Renal cortical epithelial cell (primary cell): ENCODE measurements at regions not wholly inside any gene's neighbourhood (a gene's known extent, or its start where the extent isn't known, plus 50 kb on each side); places are given as distances from the start of the nearest gene placed in this dataset.

Source experiments
- DNase-seq: peaks from one replicate; pipeline ENCODE4 v3.0.0-alpha.2; 2011; ENCODE audit warnings: low read depth

GRCh38 chr18:7482342-7482741 lies 84.8 kb upstream of the PTPRM start:
- no peak for DNase-seq

DNA sequence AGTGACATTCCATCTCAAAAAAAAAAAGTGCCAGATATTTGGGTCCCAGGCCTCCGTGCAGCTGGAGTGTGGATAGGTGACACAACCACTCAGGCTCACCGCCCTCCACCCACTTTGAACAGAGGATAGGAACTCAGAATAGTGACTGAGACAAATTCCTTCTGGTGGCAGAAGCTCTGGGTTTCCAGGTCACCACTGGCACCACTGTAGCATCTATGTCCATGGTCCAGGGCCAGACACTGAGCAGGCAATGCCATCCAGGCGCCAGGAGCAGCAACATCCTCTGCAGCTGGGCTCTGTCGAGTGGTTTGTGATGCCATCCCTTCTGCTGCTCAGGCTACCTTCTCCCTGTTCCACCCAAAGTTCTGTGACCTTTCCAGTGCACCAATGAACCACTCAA lies 81.5 kb upstream of the PTPRM start:
- DNase-seq, result no peak

DNA sequence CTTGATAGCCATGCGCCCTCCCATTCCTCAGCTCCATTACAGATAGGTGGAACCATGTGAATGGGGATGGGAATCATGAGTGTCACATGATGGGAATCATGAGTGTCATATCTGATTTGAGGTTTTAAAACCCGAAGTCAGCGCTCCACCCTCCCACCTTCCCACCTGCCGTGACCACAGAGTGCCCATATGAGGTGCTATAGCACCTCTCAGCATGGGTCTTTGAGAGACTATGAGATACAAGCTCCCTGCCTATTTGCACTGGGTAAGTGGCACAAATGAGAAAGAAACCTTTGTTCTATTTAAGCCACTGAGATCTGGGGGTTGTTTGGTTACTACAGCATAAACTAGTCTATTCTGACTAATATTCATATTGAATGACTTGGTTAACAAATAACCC lies 78.5 kb upstream of the PTPRM start:
- peak; percentile 12 for DNase-seq

GRCh38 chr18:7490104-7490503 lies 77.0 kb upstream of the PTPRM start:
- no peak for DNase-seq

- DNase-seq, result no peak
Observed at GRCh38 chr18:7492385-7492784, 74.7 kb upstream of the PTPRM start.

DNA sequence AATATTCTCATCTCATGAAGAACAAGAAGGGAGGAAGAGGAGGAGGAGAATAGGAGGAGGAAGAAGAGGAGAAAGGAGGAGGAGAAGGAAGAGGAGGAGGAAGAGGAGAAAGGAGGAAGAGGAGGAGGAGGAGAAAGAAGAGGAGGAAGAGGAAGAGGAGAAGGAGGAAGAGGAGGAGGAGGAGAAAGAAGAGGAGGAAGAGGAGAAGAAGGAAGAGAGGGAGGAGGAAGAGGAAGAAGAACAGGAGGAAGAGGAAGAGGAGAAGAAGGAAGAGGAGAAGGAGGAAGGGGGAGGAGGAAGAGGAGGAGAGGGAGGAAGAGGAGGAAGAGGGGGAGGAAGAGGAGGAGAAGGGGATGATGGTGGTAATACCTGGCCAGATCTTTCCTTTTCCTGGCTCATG lies 70.0 kb upstream of the PTPRM start:
- DNase-seq, result no peak

GRCh38 chr18:7511106-7511505 lies 56.0 kb upstream of the PTPRM start:
- no peak for DNase-seq

DNA sequence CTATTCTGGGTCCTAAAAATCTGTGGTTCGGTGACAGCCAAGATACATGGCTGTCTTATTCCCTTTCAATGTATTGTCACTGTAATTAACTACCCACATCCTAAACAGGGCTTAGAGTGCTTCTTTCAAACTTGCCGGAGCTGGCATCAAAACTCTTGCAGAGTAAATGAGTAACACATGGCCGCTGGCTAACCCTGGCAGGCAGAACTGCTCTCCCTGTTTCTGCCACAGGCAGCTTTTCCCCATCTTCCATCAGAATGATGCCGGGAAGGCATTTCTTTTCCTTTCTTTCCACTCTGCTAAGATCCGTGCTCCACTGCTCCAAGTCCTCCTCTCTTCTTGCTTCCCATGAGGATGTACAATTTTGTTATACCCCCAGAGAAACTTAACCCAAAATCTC lies 54.8 kb upstream of the PTPRM start:
- DNase-seq, result peak; percentile 83

GRCh38 chr18:7512990-7513389 lies 54.1 kb upstream of the PTPRM start:
- DNase-seq, result no peak

DNA sequence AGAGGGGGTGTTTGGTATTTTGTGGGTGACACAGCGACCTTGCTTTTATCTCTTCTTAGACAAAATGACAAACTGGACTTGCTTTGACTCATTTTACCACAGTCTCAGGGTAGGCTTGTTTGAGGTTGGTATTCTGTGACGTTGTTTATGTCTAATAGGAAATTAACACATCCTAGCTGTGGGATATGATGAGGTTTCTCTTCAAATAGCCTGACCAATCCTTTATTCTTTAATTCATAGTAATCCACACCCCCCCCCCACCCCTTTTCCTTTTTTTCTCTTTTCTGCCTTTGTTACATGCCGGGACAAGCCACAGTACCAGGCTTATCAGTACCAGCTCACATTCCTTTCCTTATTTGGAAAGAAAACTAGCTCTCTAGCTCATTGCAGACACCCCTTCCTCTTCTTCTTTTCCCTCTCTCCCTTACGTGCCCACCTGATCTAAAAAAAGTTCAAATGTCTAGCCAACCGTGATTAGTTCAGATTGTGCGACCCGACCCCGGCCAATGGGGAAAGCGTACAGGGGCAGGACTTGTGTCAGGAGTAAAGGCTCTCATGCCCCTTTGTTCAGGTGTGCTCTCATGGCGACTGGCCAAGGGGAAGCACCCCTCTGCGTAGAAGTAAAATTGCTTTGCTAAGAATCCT lies 52.2 kb upstream of the PTPRM start:
- peak; percentile 21 for DNase-seq

- DNase-seq, result no peak
Observed at GRCh38 chr18:7516266-7517117, 50.6 kb upstream of the PTPRM start.
